ENCODE measurements at regions not wholly inside any gene's neighbourhood (a gene's known extent, or its start where the extent isn't known, plus 50 kb on each side); places are given as distances from the start of the nearest gene placed in this dataset.

- TF ChIP-seq, protein P1, sequence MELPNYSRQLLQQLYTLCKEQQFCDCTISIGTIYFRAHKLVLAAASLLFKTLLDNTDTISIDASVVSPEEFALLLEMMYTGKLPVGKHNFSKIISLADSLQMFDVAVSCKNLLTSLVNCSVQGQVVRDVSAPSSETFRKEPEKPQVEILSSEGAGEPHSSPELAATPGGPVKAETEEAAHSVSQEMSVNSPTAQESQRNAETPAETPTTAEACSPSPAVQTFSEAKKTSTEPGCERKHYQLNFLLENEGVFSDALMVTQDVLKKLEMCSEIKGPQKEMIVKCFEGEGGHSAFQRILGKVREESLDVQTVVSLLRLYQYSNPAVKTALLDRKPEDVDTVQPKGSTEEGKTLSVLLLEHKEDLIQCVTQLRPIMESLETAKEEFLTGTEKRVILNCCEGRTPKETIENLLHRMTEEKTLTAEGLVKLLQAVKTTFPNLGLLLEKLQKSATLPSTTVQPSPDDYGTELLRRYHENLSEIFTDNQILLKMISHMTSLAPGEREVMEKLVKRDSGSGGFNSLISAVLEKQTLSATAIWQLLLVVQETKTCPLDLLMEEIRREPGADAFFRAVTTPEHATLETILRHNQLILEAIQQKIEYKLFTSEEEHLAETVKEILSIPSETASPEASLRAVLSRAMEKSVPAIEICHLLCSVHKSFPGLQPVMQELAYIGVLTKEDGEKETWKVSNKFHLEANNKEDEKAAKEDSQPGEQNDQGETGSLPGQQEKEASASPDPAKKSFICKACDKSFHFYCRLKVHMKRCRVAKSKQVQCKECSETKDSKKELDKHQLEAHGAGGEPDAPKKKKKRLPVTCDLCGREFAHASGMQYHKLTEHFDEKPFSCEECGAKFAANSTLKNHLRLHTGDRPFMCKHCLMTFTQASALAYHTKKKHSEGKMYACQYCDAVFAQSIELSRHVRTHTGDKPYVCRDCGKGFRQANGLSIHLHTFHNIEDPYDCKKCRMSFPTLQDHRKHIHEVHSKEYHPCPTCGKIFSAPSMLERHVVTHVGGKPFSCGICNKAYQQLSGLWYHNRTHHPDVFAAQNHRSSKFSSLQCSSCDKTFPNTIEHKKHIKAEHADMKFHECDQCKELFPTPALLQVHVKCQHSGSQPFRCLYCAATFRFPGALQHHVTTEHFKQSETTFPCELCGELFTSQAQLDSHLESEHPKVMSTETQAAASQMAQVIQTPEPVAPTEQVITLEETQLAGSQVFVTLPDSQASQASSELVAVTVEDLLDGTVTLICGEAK (IDR thresholded peaks at IDR 0.05), result no peak
- TF ChIP-seq, protein P1 (CRISPR knock-in tag; IDR thresholded peaks at IDR 0.05), result no peak
- TF ChIP-seq SMC3 (IDR thresholded peaks at IDR 0.05; ENCODE audit: low read length), result no peak
- TF ChIP-seq CC2D1A (CRISPR knock-in tag; IDR thresholded peaks at IDR 0.05), result no peak
- no peak for TF ChIP-seq ZKSCAN8 (CRISPR knock-in tag; IDR thresholded peaks at IDR 0.05; ENCODE audit: borderline replicate concordance)
- no peak for TF ChIP-seq TIGD3 (CRISPR knock-in tag; IDR thresholded peaks at IDR 0.05; ENCODE audit: borderline replicate concordance)
- no peak for TF ChIP-seq ZNF280B (CRISPR knock-in tag; IDR thresholded peaks at IDR 0.05; ENCODE audit: borderline replicate concordance)
- TF ChIP-seq POLR2AphosphoS5 (IDR thresholded peaks at IDR 0.05; ENCODE audit: low read depth, low read length), result no peak
- 0 out of 2 replicates have a peak, but pooled peaks have one; percentile 29 for TF ChIP-seq NR2F2 (IDR thresholded peaks at IDR 0.05; ENCODE audit: borderline replicate concordance, low read depth)
- TF ChIP-seq EP300 (IDR thresholded peaks at IDR 0.05; ENCODE audit: low read depth in 2 of 2, low read length in 2 of 2), result peak in 1 of 2 experiments; percentile 49; a peak in 1 of 4 replicates
- TF ChIP-seq EP300 (CRISPR knock-in tag; IDR thresholded peaks at IDR 0.05; ENCODE audit: borderline replicate concordance), result no peak
- TF ChIP-seq ONECUT2 (CRISPR knock-in tag; IDR thresholded peaks at IDR 0.05), result no peak
- TF ChIP-seq ZNF558 (CRISPR knock-in tag; IDR thresholded peaks at IDR 0.05; ENCODE audit: borderline replicate concordance), result no peak
- no peak for TF ChIP-seq KLF9 (CRISPR knock-in tag; IDR thresholded peaks at IDR 0.05; ENCODE audit: low read depth)
- TF ChIP-seq ZBTB21 (CRISPR knock-in tag; IDR thresholded peaks at IDR 0.05), result no peak
- TF ChIP-seq, protein P2, sequence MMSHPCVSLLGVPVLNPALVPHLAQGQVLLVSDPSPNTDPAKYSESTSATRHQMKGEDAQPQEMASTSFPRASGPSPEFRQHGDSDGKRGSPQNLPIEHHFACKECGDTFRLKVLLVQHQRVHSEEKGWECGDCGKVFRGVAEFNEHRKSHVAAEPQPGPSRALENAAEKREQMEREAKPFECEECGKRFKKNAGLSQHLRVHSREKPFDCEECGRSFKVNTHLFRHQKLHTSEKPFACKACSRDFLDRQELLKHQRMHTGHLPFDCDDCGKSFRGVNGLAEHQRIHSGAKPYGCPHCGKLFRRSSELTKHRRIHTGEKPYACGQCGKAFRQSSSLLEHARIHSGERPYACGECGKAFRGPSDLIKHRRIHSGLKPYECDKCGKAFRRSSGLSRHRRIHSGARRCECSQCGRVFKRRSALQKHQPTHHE (CRISPR knock-in tag; IDR thresholded peaks at IDR 0.05; ENCODE audit: borderline replicate concordance), result no peak
- TF ChIP-seq CCDC6 (CRISPR knock-in tag; IDR thresholded peaks at IDR 0.05), result no peak
- TF ChIP-seq BRCA1 (CRISPR knock-in tag; IDR thresholded peaks at IDR 0.05), result no peak
Measured at GRCh38 chr21:15400905-15401304, 328.9 kb upstream of the USP25 start (continued).
